ENCODE measurements at regions not wholly inside any gene's neighbourhood (a gene's known extent, or its start where the extent isn't known, plus 50 kb on each side); places are given as distances from the start of the nearest gene placed in this dataset.
"Not testable (repeated sequence)": the region's sequence is repeated elsewhere in the genome, so short reads cannot be mapped to it uniquely, and the experiment has no call there.

- DNase-seq, result no peak
Measured at GRCh38 chr11:105429096-105429910, 180.6 kb upstream of the GRIA4 start.

- no peak for DNase-seq
Measured at GRCh38 chr11:105407101-105407500, 202.8 kb upstream of the GRIA4 start.

GRCh38 chr11:105401269-105401809, 208.5 kb upstream of the GRIA4 start:
- DNase-seq, result no peak

GRCh38 chr11:105399511-105399910, 210.4 kb upstream of the GRIA4 start:
- no peak for DNase-seq

- DNase-seq, result no peak
Measured at GRCh38 chr11:105398636-105399035, 211.2 kb upstream of the GRIA4 start.

DNA sequence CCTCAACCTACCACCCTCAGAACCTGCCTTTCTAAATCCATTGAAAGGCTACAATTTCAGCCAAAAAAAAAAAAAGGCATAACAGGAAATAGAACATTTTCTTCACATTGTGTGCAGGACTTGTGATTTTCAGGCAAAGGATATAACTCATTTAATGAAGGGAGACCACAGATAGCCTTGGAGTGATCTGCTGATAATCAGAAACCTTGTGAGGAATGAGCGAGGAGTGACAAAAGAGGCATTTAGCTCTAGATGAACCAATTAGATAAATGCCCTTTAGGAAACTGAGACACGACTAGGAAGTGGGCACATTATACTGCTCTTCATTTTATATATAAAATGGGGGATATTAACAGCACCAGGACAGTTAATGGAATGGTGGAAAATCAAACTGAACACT, 216.5 kb upstream of the GRIA4 start:
- peak; percentile 24 for DNase-seq

DNA sequence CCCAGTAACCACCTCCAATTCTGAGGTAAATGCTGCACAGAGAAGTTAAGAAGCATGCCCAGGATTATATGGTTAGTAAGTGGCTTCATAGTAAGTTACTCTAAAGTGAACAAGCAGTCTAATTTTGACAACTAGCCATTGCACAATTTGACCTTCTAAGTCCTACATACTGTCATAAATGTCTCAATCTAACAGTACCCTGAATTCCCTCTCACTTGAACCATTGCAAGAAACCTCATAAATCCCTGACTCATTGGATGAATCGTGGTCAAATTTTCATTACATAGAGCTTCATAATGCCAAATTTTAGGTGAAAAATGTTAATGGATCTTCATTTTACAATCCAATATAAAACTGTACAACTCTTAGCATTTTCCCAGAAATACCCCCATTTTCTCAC, 217.3 kb upstream of the GRIA4 start:
- DNase-seq, result no peak

DNA sequence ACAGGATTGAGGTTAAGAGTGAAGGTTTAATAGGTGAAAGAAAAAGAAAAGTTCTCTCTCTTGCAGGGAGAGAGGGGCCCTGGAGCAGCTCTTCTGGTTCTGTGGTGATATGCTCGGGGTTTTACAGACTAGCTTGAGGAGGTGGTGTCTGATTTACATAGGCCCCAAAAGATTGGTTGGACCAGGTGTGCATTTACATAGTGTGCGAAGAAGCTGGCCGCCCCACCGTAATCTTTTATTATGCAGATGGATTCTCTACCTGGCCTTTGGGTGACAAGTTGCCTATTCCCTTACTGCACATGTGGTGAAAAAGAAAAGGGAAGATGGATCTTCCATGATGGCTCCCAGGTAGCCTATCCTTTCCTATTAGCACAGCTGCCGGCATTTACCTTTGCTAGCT, 219.9 kb upstream of the GRIA4 start:
- no peak for DNase-seq

DNA sequence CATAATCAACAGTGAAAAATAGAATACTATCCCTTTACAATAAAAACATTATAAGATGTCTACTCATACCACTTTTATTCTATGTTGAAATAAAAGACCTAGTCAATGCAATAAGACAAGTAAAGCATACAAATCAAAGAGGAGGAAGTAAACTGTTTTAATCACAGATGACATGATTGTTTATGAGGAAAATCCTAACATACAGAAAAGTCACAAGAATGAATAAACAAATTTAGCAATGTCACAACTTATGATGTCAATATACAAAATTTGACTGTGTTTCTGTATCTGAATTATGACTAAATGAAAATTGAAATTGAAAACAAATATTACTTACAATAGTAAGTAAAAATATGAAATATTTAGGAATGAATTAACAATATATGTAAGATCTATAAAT, 221.9 kb upstream of the GRIA4 start:
- no peak for DNase-seq

GRCh38 chr11:105381941-105382340, 227.9 kb upstream of the GRIA4 start:
- no peak for DNase-seq

- DNase-seq, result no peak
Measured at GRCh38 chr11:105377870-105378269, 232.0 kb upstream of the GRIA4 start.

- peak; percentile 12 for DNase-seq
Measured at GRCh38 chr11:105372206-105372605, 232.6 kb upstream of the CARD18 start.

DNA sequence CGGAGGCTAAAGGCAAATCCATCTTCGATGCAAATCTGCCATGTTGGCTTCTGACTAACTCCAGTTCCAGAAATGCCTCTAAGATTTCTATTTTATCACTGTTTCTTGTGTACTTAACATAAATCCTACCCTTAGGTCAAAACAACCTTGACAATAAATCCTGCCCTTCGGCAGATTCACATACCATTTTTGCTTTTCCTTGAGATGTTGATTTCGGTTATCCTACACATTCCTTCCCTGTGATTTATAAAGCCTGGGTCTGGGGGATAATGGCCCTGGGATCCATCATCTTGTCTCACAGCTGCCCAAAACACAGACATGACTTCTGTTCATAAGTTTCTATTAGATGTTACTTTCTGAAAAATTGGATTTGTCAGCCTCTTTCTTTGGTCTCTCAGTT, 231.7 kb upstream of the CARD18 start:
- no peak for DNase-seq

DNA sequence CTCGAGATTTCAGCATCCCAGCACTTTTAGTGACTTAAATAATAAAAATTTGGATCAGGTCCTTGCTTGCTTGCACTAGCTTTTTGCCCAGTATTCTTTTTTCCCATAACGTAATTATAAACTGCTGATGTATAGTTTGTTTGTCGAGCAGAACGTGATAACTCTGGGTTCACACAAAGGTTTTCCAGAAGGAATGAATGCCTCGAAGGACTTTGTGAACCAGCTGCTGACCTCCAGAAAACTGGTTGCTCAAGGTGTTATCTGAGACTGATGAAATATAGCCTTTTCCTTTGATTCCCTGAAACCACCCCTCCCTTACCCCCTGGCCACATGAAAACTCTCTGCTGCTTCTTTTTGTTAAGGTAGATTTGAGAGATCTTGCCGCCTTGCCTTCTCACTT, 229.1 kb upstream of the CARD18 start:
- DNase-seq, result no peak

DNA sequence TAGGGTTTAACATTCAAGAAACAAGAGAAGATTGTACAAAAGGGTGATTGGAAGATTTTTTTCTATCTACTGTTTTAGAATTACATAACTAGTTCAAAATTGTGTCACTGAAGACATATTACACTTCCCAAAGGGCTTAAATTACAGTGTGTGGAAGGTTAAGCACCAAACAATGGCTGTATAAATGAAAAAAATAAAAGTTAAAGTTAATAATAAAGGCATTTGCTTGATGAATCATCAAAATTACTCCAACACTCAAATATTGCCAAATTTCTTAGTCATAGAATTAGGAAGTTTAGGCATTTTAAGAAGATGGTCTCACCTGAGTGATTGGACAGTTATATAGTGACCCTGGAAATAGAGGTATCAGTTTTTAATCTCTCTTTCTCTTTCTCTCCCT, 227.6 kb upstream of the CARD18 start:
- DNase-seq, result no peak

GRCh38 chr11:105361651-105362050, 222.1 kb upstream of the CARD18 start:
- DNase-seq, result no peak

DNA sequence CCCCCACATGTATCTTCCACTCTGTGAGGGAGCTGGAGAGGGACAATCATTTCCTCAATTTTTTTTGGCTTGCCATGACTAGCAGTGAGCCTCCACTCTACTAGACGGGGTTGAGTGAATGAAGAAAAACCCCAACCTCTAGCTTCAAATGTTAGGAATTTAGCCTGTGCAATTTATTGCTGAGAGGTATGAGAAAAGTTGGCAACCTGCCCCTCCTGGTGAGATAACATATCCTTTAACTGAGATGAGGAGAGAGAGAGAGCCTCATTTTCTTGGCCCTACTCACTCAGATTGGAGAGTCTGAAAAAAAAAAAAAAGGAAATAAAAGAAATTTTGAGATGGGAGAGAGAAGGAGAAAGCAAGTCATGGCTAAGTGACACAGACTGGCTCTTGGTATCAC, 218.2 kb upstream of the CARD18 start:
- peak; percentile 5 for DNase-seq

DNA sequence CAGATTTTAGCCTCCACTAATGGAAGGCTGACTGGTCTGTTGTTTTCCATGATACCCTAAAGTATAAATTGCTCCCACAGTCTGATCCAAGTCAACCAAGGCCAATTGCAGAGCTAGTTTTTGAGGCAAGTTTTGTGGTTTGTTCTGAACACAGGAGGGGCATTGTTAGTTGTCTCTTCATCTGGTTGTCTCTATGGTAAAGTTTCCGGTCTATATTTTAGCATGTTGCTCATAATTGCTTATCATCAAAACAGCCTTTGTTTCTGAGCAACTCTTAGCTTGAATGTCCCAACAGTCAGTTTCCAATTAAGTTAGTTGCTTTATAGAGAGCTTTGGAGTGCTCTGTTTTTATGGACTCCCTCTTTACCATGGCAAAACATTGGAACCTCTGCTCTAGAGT, 217.6 kb upstream of the CARD18 start:
- no peak for DNase-seq

GRCh38 chr11:105349867-105350266, 210.3 kb upstream of the CARD18 start:
- DNase-seq, result not testable (repeated sequence)

DNA sequence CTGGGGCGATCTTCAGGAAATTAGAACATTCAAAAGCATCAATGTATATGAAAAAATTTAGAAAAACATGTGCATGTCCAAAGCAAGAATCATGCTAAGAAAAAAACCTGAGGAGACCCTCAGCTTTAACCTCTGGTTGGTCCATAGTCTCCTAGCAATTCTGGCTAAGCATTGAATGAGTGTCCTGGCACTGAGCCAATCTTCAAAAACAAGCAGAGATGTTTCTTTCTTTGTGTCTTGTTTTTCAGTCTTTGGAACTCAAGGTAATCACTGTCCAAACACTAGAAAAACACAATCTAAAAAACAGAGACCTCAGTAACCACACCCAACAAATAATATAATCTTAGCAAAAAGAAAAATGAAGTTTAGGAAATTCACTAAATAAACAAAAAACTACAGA, 205.4 kb upstream of the CARD18 start:
- peak; percentile 41 for DNase-seq

GRCh38 chr11:105334025-105334714, 194.6 kb upstream of the CARD18 start:
- DNase-seq, result no peak

GRCh38 chr11:105333153-105333552, 193.6 kb upstream of the CARD18 start:
- no peak for DNase-seq

- DNase-seq, result no peak
Measured at GRCh38 chr11:105332171-105332570, 192.6 kb upstream of the CARD18 start.

- no peak for DNase-seq
Measured at GRCh38 chr11:105328061-105328460, 188.5 kb upstream of the CARD18 start.
